ENCODE measurements at regions not wholly inside any gene's neighbourhood (a gene's known extent, or its start where the extent isn't known, plus 50 kb on each side); places are given as distances from the start of the nearest gene placed in this dataset.

- ATAC-seq (no peak), DNase-seq (ENCODE audit: low spot score) (no peak)
- Mint-ChIP-seq H3K9me3 (no peaks in the 10 kb centered on the region), H3K36me3 (no peaks in the 10 kb centered on the region), H3K27me3 (peaks cover 14 to 45% of the 10 kb centered on the region in 2 donors), H3K4me1 (ENCODE audit: low read depth in 2 of 2) (no peaks in the 10 kb centered on the region), H3K4me3 (no peak overlapping the region), H3K27ac (no peak overlapping the region)
These were observed 124.9 kb upstream of the SMYD2 start for GRCh38 chr1:214155987-214156625.

DNA sequence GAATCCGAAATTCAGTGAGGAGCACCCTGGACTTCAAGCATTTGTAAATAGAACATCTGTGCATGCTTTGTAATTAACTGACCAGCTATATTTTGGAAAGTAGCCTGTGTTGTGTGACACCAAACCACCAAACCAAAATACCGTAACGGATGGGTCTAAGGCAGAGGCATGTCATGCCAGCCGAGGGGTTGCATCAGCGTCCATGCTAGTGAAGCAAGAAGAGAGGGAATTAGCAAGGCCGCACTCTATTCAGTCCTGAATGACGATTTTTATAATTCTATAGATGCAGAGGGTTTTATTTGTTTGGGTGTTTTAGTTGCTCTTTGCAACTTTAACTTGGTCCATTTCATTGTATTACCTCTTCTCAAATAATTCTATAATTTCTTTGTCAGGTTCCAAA lies 116.8 kb upstream of the SMYD2 start:
- Mint-ChIP-seq H3K36me3 (no peaks in the 10 kb centered on the region), H3K27me3 (peaks cover 6 to 35% of the 10 kb centered on the region in 2 donors)

DNA sequence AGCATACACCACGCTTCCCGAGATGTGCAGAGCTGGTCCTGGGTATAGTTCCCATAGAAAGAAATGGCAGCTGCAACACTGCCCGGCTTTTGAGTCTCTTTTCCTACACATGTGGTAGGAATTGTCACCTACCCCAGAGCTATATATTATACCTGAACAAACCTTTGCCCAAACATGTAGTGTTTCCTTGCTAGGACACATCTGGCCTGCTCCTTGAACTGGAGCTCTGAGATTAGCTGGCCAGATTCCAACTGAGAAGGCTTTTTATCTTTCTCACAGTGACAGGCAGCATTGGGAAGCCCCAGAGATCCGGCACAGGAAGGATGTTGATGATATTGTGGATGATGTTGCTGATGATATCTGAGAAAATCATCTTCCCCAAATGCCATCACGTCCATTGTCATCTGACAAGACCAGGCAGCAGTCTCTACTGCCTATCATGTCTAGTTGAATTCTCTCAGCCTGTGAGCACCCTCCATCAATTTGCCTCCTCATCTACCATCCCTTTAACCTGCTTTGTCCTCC lies 115.0 kb upstream of the SMYD2 start:
- Mint-ChIP-seq H3K27ac (no peak overlapping the region), H3K4me1 (ENCODE audit: low read depth in 2 of 2) (no peaks in the 10 kb centered on the region), H3K4me3 (no peak overlapping the region), H3K27me3 (peaks cover 3 to 27% of the 10 kb centered on the region in 2 donors), H3K9me3 (no peaks in the 10 kb centered on the region), H3K36me3 (no peaks in the 10 kb centered on the region)
- DNase-seq (ENCODE audit: low spot score) (no peak), ATAC-seq (no peak)

More for the DNA sequence above, 116.8 kb upstream of the SMYD2 start:
- DNase-seq (ENCODE audit: low spot score) (no peak), ATAC-seq (no peak)
- Mint-ChIP-seq H3K9me3 (no peaks in the 10 kb centered on the region), H3K4me3 (no peak overlapping the region), H3K4me1 (ENCODE audit: low read depth in 2 of 2) (no peaks in the 10 kb centered on the region), H3K27ac (no peak overlapping the region)

DNA sequence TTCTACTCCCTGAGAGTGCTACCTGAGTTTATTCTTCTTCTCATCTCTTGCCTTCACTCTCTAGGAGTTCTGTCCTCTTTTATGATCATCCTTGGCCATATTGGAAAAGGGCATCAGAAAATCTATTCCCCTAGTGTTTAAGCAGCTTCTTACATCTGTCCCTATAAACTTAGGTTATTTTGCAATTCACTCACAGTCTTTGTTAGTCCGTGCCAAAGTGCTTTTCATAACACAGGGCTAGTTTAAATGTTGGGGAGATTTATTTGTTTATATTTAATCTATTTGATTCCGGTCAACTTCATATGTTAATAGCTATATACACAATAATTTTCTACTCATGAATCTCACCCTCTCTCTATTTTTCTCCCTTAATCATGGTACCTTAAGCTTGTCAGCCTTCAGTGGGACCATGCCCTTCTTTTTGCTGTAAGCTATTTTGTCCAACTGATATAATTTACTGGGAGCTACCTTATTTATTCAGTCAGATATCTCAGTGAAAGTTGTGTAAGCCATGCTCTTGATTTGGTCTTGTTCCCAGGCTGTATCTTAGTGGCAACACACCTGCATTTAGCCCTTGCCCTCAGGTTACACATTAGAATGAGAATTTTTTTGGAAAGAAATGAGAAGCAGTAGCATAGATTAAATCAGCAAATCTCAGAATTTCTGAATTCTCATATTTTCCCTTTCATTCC lies 106.3 kb upstream of the SMYD2 start:
- ATAC-seq = no peak
- DNase-seq (ENCODE audit: low spot score) = no peak
- Mint-ChIP-seq H3K36me3 (no peaks in the 10 kb centered on the region), H3K9me3 (no peaks in the 10 kb centered on the region), H3K4me1 (ENCODE audit: low read depth in 2 of 2) (no peaks in the 10 kb centered on the region), H3K27ac (no peak overlapping the region), H3K4me3 (no peak overlapping the region), H3K27me3 (peaks cover 18 to 46% of the 10 kb centered on the region in 2 donors)

GRCh38 chr1:214178102-214178501 lies 102.9 kb upstream of the SMYD2 start:
- DNase-seq (ENCODE audit: low spot score) (no peak), ATAC-seq (no peak)
- Mint-ChIP-seq H3K9me3 (peaks cover 5% of the 10 kb centered on the region), H3K4me1 (ENCODE audit: low read depth in 2 of 2) (no peaks in the 10 kb centered on the region), H3K27ac (no peak overlapping the region), H3K36me3 (no peaks in the 10 kb centered on the region), H3K4me3 (no peak overlapping the region), H3K27me3 (peaks cover 31 to 76% of the 10 kb centered on the region in 2 donors)

DNA sequence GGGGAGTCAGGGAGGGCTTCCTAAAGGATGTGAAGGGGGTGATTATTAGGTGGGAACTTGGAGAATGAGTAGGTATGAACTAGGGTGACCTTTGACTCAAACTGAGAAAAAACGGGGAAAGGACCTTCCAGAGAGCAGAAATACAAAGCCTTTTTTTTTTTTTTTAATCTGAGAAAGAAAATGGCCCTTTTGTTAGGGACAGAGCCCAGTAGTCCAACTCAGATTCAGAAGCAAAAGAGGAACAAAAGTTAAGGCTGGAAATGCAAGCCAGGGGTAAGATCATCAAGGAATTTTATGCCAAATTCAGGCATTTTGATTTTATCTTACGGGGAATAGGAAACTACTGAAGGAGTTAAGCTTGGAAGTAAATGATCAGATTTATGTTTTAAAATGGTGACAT lies 96.0 kb upstream of the SMYD2 start:
- Mint-ChIP-seq H3K9me3 (peaks cover 5% of the 10 kb centered on the region), H3K4me3 (no peak overlapping the region), H3K27ac (no peak overlapping the region), H3K4me1 (ENCODE audit: low read depth in 2 of 2) (no peaks in the 10 kb centered on the region), H3K27me3 (peaks cover 44 to 76% of the 10 kb centered on the region in 2 donors), H3K36me3 (no peaks in the 10 kb centered on the region)
- ATAC-seq = no peak
- DNase-seq (ENCODE audit: low spot score) = no peak

GRCh38 chr1:214186103-214186824 lies 94.7 kb upstream of the SMYD2 start:
- Mint-ChIP-seq H3K4me3 (no peak overlapping the region), H3K27ac (no peak overlapping the region), H3K27me3 (peaks cover 46 to 78% of the 10 kb centered on the region in 2 donors), H3K9me3 (peaks cover 5% of the 10 kb centered on the region), H3K4me1 (ENCODE audit: low read depth in 2 of 2) (no peaks in the 10 kb centered on the region), H3K36me3 (no peaks in the 10 kb centered on the region)
- no peak for ATAC-seq
- DNase-seq (ENCODE audit: low spot score) = no peak

- H3K27ac Mint-ChIP-seq = no peak overlapping the region
- H3K36me3 Mint-ChIP-seq = no peaks in the 10 kb centered on the region
- H3K9me3 Mint-ChIP-seq = no peaks in the 10 kb centered on the region
- no peaks in the 10 kb centered on the region for H3K4me1 Mint-ChIP-seq (ENCODE audit: low read depth in 2 of 2)
- no peak overlapping the region for H3K4me3 Mint-ChIP-seq
- peaks cover 39 to 71% of the 10 kb centered on the region in 2 donors for H3K27me3 Mint-ChIP-seq
- no peak for DNase-seq (ENCODE audit: low spot score)
- ATAC-seq = no peak
These were observed 93.6 kb upstream of the SMYD2 start for GRCh38 chr1:214187121-214187900.

DNA sequence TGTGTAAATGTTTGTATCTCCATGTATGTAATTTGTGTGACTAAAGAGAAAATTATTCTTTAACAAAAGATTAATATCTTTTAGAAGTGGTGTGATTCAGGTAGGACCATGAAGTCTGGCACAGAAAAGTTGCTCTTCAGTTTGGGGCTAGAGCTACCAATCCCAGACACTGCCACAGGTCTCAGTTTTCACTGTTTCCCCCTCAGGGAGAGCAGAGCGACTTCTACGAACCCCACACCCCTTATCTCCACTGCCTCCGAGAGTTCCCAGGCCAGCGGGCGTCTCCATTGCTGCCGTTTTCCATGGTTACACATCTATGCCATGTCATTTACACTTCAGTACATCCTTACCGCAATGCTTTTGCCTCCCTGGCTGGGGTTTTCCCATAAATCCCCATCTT lies 93.0 kb upstream of the SMYD2 start:
- DNase-seq (ENCODE audit: low spot score) = no peak
- H3K27ac Mint-ChIP-seq = no peak overlapping the region
- no peaks in the 10 kb centered on the region for H3K9me3 Mint-ChIP-seq
- H3K4me1 Mint-ChIP-seq (ENCODE audit: low read depth in 2 of 2) = no peaks in the 10 kb centered on the region
- H3K27me3 Mint-ChIP-seq = peaks cover 43 to 71% of the 10 kb centered on the region in 2 donors
- H3K4me3 Mint-ChIP-seq = no peak overlapping the region
- no peak for ATAC-seq
- no peaks in the 10 kb centered on the region for H3K36me3 Mint-ChIP-seq

DNA sequence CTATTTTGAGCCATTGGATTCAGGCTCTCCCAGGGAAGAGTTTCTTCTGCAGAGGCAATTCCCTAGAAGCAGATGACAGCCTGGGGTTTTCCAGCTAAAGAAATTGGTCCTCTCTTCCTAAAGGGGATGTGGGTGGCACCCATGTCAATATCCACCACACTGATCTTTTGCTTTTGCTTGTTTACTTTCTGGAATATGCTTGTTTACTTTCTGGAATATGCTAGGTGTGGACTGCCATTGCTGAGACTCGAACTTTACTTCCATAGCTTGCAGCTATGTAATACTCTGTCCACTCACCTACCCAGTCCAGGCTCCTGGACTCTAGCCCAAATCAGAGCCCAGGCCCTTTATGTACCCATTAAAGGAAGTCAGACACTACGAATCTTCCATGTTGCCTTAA lies 92.1 kb upstream of the SMYD2 start:
- no peak for DNase-seq (ENCODE audit: low spot score)
- Mint-ChIP-seq H3K4me3 (no peak overlapping the region), H3K36me3 (no peaks in the 10 kb centered on the region), H3K9me3 (no peaks in the 10 kb centered on the region), H3K27me3 (peaks cover 41 to 72% of the 10 kb centered on the region in 2 donors), H3K4me1 (ENCODE audit: low read depth in 2 of 2) (no peaks in the 10 kb centered on the region), H3K27ac (no peak overlapping the region)
- ATAC-seq = no peak

- no peak overlapping the region for H3K27ac Mint-ChIP-seq
- ATAC-seq = no peak
- H3K4me3 Mint-ChIP-seq = no peak overlapping the region
- no peaks in the 10 kb centered on the region for H3K9me3 Mint-ChIP-seq
- no peaks in the 10 kb centered on the region for H3K4me1 Mint-ChIP-seq (ENCODE audit: low read depth in 2 of 2)
- no peak for DNase-seq (ENCODE audit: low spot score)
- peaks cover 31 to 68% of the 10 kb centered on the region in 2 donors for H3K27me3 Mint-ChIP-seq
- H3K36me3 Mint-ChIP-seq = no peaks in the 10 kb centered on the region
These were observed 87.9 kb upstream of the SMYD2 start for GRCh38 chr1:214192825-214193643.

DNA sequence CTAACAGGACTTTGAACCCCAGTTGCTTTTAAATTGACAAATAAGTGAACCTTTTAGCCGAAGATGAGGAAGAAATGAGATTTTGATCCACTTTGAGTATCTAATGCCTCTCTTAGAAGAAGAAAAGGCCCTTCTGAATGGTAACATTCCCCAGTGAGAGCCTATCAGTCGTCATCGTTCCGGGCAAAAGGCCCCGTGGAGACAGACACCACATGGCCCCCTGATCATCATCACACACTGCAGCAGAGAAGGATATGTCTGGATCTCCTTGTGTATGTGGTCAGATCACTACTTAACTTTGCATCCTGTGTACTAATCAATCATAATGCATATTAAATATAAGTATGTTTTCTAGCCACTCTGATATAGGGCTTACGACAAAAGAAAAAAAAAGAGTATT lies 87.3 kb upstream of the SMYD2 start:
- Mint-ChIP-seq H3K27me3 (peaks cover 28 to 61% of the 10 kb centered on the region in 2 donors), H3K4me1 (ENCODE audit: low read depth in 2 of 2) (no peaks in the 10 kb centered on the region), H3K27ac (no peak overlapping the region), H3K9me3 (no peaks in the 10 kb centered on the region), H3K4me3 (no peak overlapping the region), H3K36me3 (no peaks in the 10 kb centered on the region)
- DNase-seq (ENCODE audit: low spot score) (no peak), ATAC-seq (no peak)

GRCh38 chr1:214198571-214198970 lies 82.4 kb upstream of the SMYD2 start:
- H3K9me3 Mint-ChIP-seq = no peaks in the 10 kb centered on the region
- H3K27me3 Mint-ChIP-seq = peaks cover 26 to 56% of the 10 kb centered on the region in 2 donors
- DNase-seq (ENCODE audit: low spot score) (no peak), ATAC-seq (no peak)
- no peaks in the 10 kb centered on the region for H3K4me1 Mint-ChIP-seq (ENCODE audit: low read depth in 2 of 2)
- H3K36me3 Mint-ChIP-seq = no peaks in the 10 kb centered on the region
- H3K27ac Mint-ChIP-seq = no peak overlapping the region
- H3K4me3 Mint-ChIP-seq = no peak overlapping the region
